Heart left ventricle (tissue), 13 donors: ENCODE measurements at regions not wholly inside any gene's neighbourhood (a gene's known extent, or its start where the extent isn't known, plus 50 kb on each side); places are given as distances from the start of the nearest gene placed in this dataset.

Experiments used
- CTCF ChIP-seq, 12 donors: fragments of 200-600 bp; sonication (generic) in 4 of 12; IDR thresholded peaks; one replicate each; pipeline versions ENCODE4 v1.5.0 to v1.8.0; 2018 to 2022; ENCODE audit warnings: antibody characterized with exemption in 12 of 12, mild to moderate bottlenecking in 5 of 12
- POLR2A ChIP-seq, 2 donors: fragments of 450-650 bp; IDR thresholded peaks; one replicate each; pipeline ENCODE4 v1.6.1; 2017; ENCODE audit warnings: antibody characterized with exemption in 2 of 2, mild to moderate bottlenecking in 2 of 2, moderate library complexity in 2 of 2
- donor health status: ischemic (EF 13 %, LVEDD 7.1; RV severe dilation, severe dysfunction).
- donor health status: DM: no; HTN: yes; CAD: no.
- donor health status: DM: no; HTN: no; CAD: no.
- donor health status: ischemic (EF 25% LVEDD 6.9; RV normal size, moderate dysfunction).
- donor health status: ischemic (EF 25% LVEDD 5.7; RV mildly dilated, moderate dysfunction).
- donor health status: ischemic (EF 35%, LVEDD 5.7; RV mildly dilated, moderate dysfunction).
- donor health status: nonischemic (EF 11% LVEDD 7.7; RV severe dilation, severe dysfunction).
- donor health status: DM: yes; HTN: yes; CAD: no.
- donor health status: PGD.
- donor health status: ischemic (EF 29% LVEDD 5.4; RV normal size, mild dysfunction).
- donor health status: nonischemic (EF 23%, LVEDD 6.1; RV moderate dilation, normal function).

- TF ChIP-seq POLR2A (IDR thresholded peaks at IDR 0.05) (no peak), CTCF (IDR thresholded peaks at IDR 0.05) (no peak)
These were observed 235.3 kb upstream of the ZFP64 start for GRCh38 chr20:52426856-52427255.
